ENCODE measurements at regions not wholly inside any gene's neighbourhood (a gene's known extent, or its start where the extent isn't known, plus 50 kb on each side); places are given as distances from the start of the nearest gene placed in this dataset.
A peak's percentile ranks its signal among the peaks of the same experiment; 100 is the strongest.
"Not testable (repeated sequence)": the region's sequence is repeated elsewhere in the genome, so short reads cannot be mapped to it uniquely, and the experiment has no call there.

DNA sequence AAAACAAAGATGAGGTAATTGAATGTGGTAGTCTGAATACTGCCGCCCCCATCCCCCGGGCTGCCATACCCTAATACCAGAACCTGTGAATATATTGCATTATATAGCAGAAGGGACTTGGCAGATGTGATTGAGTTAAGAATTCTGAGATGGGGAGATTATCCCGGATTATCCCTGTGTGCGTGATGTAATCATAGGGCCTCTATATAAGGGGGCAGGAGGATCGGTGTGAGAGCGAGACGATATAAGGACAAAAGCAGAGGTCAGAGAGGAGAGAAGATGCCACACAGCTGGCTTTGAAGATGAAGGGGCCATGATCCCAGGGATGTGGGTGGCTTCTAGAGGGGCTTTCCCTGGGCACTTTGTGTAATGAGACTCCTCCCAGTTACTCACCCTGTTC, 101.7 kb upstream of the TLE1 start:
- Histone ChIP-seq H3K27me3 (replicated peaks; ENCODE audit: insufficient read depth) (no peaks in the 10 kb centered on the region; the same call in 1 of the 2 replicates), H3K9me2 (ENCODE audit: insufficient read depth) (no peaks in the 10 kb centered on the region), H3K9me3 (ENCODE audit: low read depth) (no peaks in the 10 kb centered on the region), H3K36me3 (ENCODE audit: low read depth) (no peaks in the 10 kb centered on the region), H3K4me1 (ENCODE audit: insufficient read depth) (peaks cover 26% of the 10 kb centered on the region), H3K79me2 (ENCODE audit: insufficient read depth) (no peaks in the 10 kb centered on the region), H2AFZ (no peak overlapping the region), H3K9ac (no peak overlapping the region), H4K20me1 (ENCODE audit: insufficient read depth) (no peaks in the 10 kb centered on the region), H3K4me2 (ENCODE audit: unreplicated experiment) (no peak overlapping the region), H3F3A (ENCODE audit: insufficient read depth) (peaks cover 37% of the 10 kb centered on the region), H3K4me3 (no peak overlapping the region), H3K27ac (no peak overlapping the region)
- 94 to 97% methylated on average over 7 of the region's 7 CpGs for WGBS, 2 experiments (ENCODE audit: low coverage in 1 of 2, low lambda C conversion rate in 2 of 2, missing lambda C conversion rate in 2 of 2)
- TF ChIP-seq EZH2phosphoT487 (IDR thresholded peaks at IDR 0.05; ENCODE audit: insufficient read depth, low read depth) (no peak), EZH2 (IDR thresholded peaks at IDR 0.05; ENCODE audit: insufficient read depth, poor library complexity, severe bottlenecking) (no peak)
- no peak for DNase-seq
- in situ Hi-C loops (cut with MboI) = no loop called here

DNA sequence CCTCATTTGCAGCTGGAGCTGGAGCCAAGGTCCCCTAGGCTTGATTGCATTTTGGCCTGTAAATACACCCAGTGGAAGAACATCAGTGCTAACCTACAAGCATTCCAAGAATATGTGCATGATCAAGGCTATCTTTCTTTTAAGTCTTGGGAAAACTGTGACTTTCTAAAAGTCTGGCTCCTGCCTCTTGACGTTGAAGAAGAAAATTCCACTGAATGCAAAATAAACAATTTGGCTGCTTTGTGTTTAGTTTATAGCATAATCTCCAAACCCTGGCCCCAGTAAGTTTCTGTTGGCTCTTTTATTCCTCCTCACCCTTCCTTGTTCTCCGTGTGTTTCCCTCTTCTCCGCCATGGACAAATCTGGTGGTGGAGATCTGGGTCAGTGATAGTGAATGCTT, 109.3 kb upstream of the TLE1 start:
- H3K9me2 ChIP-seq (ENCODE audit: insufficient read depth) = no peaks in the 10 kb centered on the region
- no peaks in the 10 kb centered on the region for H3K79me2 ChIP-seq (ENCODE audit: insufficient read depth)
- peaks cover 17% of the 10 kb centered on the region for H3F3A ChIP-seq (ENCODE audit: insufficient read depth)
- no peaks in the 10 kb centered on the region for H3K27me3 ChIP-seq (replicated peaks; ENCODE audit: insufficient read depth)
- no peaks in the 10 kb centered on the region for H4K20me1 ChIP-seq (ENCODE audit: insufficient read depth)
- no peak for DNase-seq
- 72 to 73% methylated on average over 3 of the region's 3 CpGs for WGBS, 2 experiments (ENCODE audit: low coverage in 1 of 2, low lambda C conversion rate in 2 of 2, missing lambda C conversion rate in 2 of 2)
- no peak overlapping the region for H3K27ac ChIP-seq
- in situ Hi-C loops (cut with MboI) = no loop called here
- no peak overlapping the region for H3K4me2 ChIP-seq (ENCODE audit: unreplicated experiment)
- H3K9me3 ChIP-seq (ENCODE audit: low read depth) = no peaks in the 10 kb centered on the region
- no peak overlapping the region for H3K4me3 ChIP-seq
- no peaks in the 10 kb centered on the region for H3K36me3 ChIP-seq (ENCODE audit: low read depth)
- H2AFZ ChIP-seq = no peak overlapping the region
- 0 out of 2 replicates have a peak, but pooled peaks cover 8% of the 10 kb centered on the region for H3K4me1 ChIP-seq (ENCODE audit: insufficient read depth)
- H3K9ac ChIP-seq = no peak overlapping the region
- no peak for TF ChIP-seq EZH2 (IDR thresholded peaks at IDR 0.05; ENCODE audit: insufficient read depth, poor library complexity, severe bottlenecking)
- no peak for TF ChIP-seq EZH2phosphoT487 (IDR thresholded peaks at IDR 0.05; ENCODE audit: insufficient read depth, low read depth)

DNA sequence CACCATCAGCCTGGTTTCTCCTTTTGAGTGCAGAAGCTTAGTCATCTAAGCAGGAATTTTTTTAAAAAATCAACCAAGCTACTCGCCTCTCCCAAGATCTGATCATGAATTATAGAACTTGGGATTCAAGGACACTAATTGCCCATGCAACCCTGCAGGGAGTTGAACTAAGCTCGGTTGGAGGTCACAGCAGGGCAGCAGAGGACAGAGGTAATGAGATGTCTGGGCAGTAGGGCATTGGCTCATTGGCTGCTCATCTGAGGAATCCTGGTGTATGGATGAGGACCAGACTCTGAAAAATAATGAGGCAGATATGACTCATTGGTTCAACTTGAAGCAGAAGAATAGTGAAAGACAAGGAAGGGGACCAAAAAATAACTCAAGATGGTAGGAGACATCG, 111.8 kb upstream of the TLE1 start:
- 20 to 29% methylated on average over 3 of the region's 3 CpGs for WGBS, 2 experiments (ENCODE audit: low coverage in 1 of 2, low lambda C conversion rate in 2 of 2, missing lambda C conversion rate in 2 of 2)
- H3K4me1 ChIP-seq (ENCODE audit: insufficient read depth) = peaks cover 21% of the 10 kb centered on the region
- no peaks in the 10 kb centered on the region for H3K27me3 ChIP-seq (replicated peaks; ENCODE audit: insufficient read depth)
- TF ChIP-seq EZH2 (IDR thresholded peaks at IDR 0.05; ENCODE audit: insufficient read depth, poor library complexity, severe bottlenecking) = no peak
- TF ChIP-seq EZH2phosphoT487 (IDR thresholded peaks at IDR 0.05; ENCODE audit: insufficient read depth, low read depth) = no peak
- in situ Hi-C loops (cut with MboI) = no loop called here
- H3K4me3 ChIP-seq = no peak overlapping the region
- H3K9me3 ChIP-seq (ENCODE audit: low read depth) = no peaks in the 10 kb centered on the region
- no peaks in the 10 kb centered on the region for H3K36me3 ChIP-seq (ENCODE audit: low read depth)
- no peak overlapping the region for H3K4me2 ChIP-seq (ENCODE audit: unreplicated experiment)
- no peaks in the 10 kb centered on the region for H3K9me2 ChIP-seq (ENCODE audit: insufficient read depth)
- no peak overlapping the region for H2AFZ ChIP-seq
- H4K20me1 ChIP-seq (ENCODE audit: insufficient read depth) = no peaks in the 10 kb centered on the region
- peak; percentile 61 for DNase-seq
- H3K27ac ChIP-seq = no peak overlapping the region
- H3F3A ChIP-seq (ENCODE audit: insufficient read depth) = peaks cover 33% of the 10 kb centered on the region
- no peaks in the 10 kb centered on the region for H3K79me2 ChIP-seq (ENCODE audit: insufficient read depth)
- H3K9ac ChIP-seq = no peak overlapping the region

DNA sequence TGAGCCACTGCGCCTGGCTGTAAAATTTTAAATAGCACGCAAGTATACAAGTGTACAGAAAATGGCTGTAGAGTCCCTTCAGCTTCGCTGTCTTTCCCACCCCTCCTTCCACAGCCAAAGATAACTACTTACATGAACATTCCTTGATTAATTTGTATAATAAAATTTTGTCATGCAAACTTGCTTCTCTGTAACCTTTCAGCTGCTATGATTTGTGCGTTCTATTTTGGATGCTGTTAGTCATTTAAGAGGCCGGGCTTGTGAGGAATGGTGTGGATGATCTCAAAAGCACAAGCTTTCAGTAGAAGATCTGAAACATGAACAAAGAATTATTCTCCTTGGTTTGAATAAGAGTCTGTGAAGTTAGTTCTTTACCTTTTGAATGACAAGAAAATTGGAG, 115.0 kb upstream of the TLE1 start:
- Histone ChIP-seq H4K20me1 (ENCODE audit: insufficient read depth) (no peaks in the 10 kb centered on the region), H3F3A (ENCODE audit: insufficient read depth) (peaks cover 33% of the 10 kb centered on the region), H3K9ac (no peak overlapping the region), H3K36me3 (ENCODE audit: low read depth) (no peaks in the 10 kb centered on the region), H3K79me2 (ENCODE audit: insufficient read depth) (no peaks in the 10 kb centered on the region), H3K27ac (peak overlapping the region; percentile 50), H3K4me3 (no peak overlapping the region), H3K9me2 (ENCODE audit: insufficient read depth) (no peaks in the 10 kb centered on the region), H3K4me1 (ENCODE audit: insufficient read depth) (peaks cover 21% of the 10 kb centered on the region), H3K27me3 (replicated peaks; ENCODE audit: insufficient read depth) (no peaks in the 10 kb centered on the region), H2AFZ (peak overlapping the region; percentile 42), H3K4me2 (ENCODE audit: unreplicated experiment) (peak overlapping the region; percentile 6), H3K9me3 (ENCODE audit: low read depth) (no peaks in the 10 kb centered on the region)
- WGBS, 2 experiments (ENCODE audit: low coverage in 1 of 2, low lambda C conversion rate in 2 of 2, missing lambda C conversion rate in 2 of 2) = 37 to 44% methylated on average over 5 of the region's 5 CpGs
- in situ Hi-C loops (cut with MboI) = no loop called here
- TF ChIP-seq EZH2 (IDR thresholded peaks at IDR 0.05; ENCODE audit: insufficient read depth, poor library complexity, severe bottlenecking) (no peak), EZH2phosphoT487 (IDR thresholded peaks at IDR 0.05; ENCODE audit: insufficient read depth, low read depth) (no peak)
- DNase-seq = peak; percentile 72

DNA sequence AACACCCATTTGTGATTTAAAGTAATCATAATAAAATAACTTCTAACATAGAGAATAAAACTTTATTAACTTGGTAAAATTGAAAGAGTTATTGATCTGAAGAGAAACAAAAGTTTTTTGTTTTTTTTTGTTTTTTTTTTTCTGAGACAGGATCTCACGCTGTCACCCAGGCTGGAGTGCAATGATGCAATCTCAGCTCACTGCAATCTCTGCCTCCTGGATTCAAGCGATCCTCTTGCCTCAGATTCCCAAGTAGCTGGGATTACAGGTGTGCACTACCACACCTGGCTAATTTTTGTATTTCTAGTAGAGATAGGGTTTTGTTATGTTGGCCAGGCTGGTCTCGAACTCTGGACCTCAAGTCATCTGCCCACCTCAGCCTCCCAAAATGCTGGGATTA, 116.5 kb upstream of the SPATA31D4 start:
- H2AFZ ChIP-seq; in situ Hi-C loops (cut with MboI); H3K36me3 ChIP-seq (ENCODE audit: low read depth); H3K79me2 ChIP-seq (ENCODE audit: insufficient read depth); H3K27me3 ChIP-seq (replicated peaks; ENCODE audit: insufficient read depth); H4K20me1 ChIP-seq (ENCODE audit: insufficient read depth); H3K27ac ChIP-seq; H3K4me3 ChIP-seq; H3F3A ChIP-seq (ENCODE audit: insufficient read depth); H3K4me1 ChIP-seq (ENCODE audit: insufficient read depth); H3K4me2 ChIP-seq (ENCODE audit: unreplicated experiment); H3K9me2 ChIP-seq (ENCODE audit: insufficient read depth); H3K9ac ChIP-seq; H3K9me3 ChIP-seq (ENCODE audit: low read depth); DNase-seq: not testable (repeated sequence)
- 87 to 91% methylated on average over 3 of the region's 3 CpGs for WGBS, 2 experiments (ENCODE audit: low coverage in 1 of 2, low lambda C conversion rate in 2 of 2, missing lambda C conversion rate in 2 of 2)

Data from GM23248 (cell line).